Activated CD4-positive, alpha-beta memory T cell treated with anti-CD3 and anti-CD28 coated beads for 36 hours (primary cell): ENCODE measurements at regions not wholly inside any gene's neighbourhood (a gene's known extent, or its start where the extent isn't known, plus 50 kb on each side); places are given as distances from the start of the nearest gene placed in this dataset.
"Not testable (repeated sequence)": the region's sequence is repeated elsewhere in the genome, so short reads cannot be mapped to it uniquely, and the experiment has no call there.

Experiments used
- CTCF ChIA-PET: fragments of 350-600 bp; sonication (Branson Sonifier 250); formaldehyde crosslinking; loops from one replicate; lab custom pipeline; 2021; ENCODE audit warnings: antibody characterized with exemption, inconsistent platforms; lab: Charles Lee
- POLR2A ChIA-PET: fragments of 350-600 bp; sonication (Branson Sonifier 250); formaldehyde crosslinking; loops from one replicate; lab custom pipeline; 2021; ENCODE audit warnings: antibody characterized with exemption; lab: Charles Lee
- DNase-seq: peaks from one replicate; pipeline ENCODE4 v3.0.0-alpha.2; 2020
- H3K27ac Mint-ChIP-seq: one replicate; pipeline ENCODE4 v1.8.0; 2021; ENCODE audit warnings: mixed read lengths
- H3K27me3 Mint-ChIP-seq: one replicate; pipeline ENCODE4 v1.8.0; 2021; ENCODE audit warnings: mixed read lengths
- H3K36me3 Mint-ChIP-seq: one replicate; pipeline ENCODE4 v1.8.0; 2021; ENCODE audit warnings: mixed read lengths
- H3K4me1 Mint-ChIP-seq: one replicate; pipeline ENCODE4 v1.8.0; 2021; ENCODE audit warnings: low read depth, mixed read lengths
- H3K4me3 Mint-ChIP-seq: one replicate; pipeline ENCODE4 v1.8.0; 2021; ENCODE audit warnings: mild to moderate bottlenecking, mixed read lengths
- H3K9me3 Mint-ChIP-seq: one replicate; pipeline ENCODE4 v1.8.0; 2021; ENCODE audit warnings: mixed read lengths
- intact Hi-C: fragments of 100-400 bp; cut with micrococcal nuclease; formaldehyde crosslinking; loops from one replicate; pipeline ENCODE4 v1.15.1; 2023

GRCh38 chr21:9740177-9740941 lies 781.0 kb upstream of the TPTE start:
- DNase-seq, H3K4me1 Mint-ChIP-seq, POLR2A ChIA-PET, CTCF ChIA-PET, H3K36me3 Mint-ChIP-seq, H3K27ac Mint-ChIP-seq, intact Hi-C loops, H3K4me3 Mint-ChIP-seq, H3K27me3 Mint-ChIP-seq: not testable (repeated sequence)
- H3K9me3 Mint-ChIP-seq, result peaks cover 30% of the 10 kb centered on the region

- H3K36me3 Mint-ChIP-seq, DNase-seq, POLR2A ChIA-PET, intact Hi-C loops, H3K4me3 Mint-ChIP-seq, H3K27me3 Mint-ChIP-seq, H3K4me1 Mint-ChIP-seq, H3K27ac Mint-ChIP-seq, CTCF ChIA-PET: not testable (repeated sequence)
- H3K9me3 Mint-ChIP-seq, result peaks cover 30% of the 10 kb centered on the region
Measured at GRCh38 chr21:9740991-9741742, 780.2 kb upstream of the TPTE start.

- H3K36me3 Mint-ChIP-seq, H3K27me3 Mint-ChIP-seq, intact Hi-C loops, POLR2A ChIA-PET, CTCF ChIA-PET, H3K4me3 Mint-ChIP-seq, DNase-seq, H3K27ac Mint-ChIP-seq, H3K4me1 Mint-ChIP-seq: not testable (repeated sequence)
- H3K9me3 Mint-ChIP-seq, result peaks cover 28% of the 10 kb centered on the region
Measured at GRCh38 chr21:9743566-9743965, 777.8 kb upstream of the TPTE start.

GRCh38 chr21:9744166-9744565 lies 777.2 kb upstream of the TPTE start:
- H3K27me3 Mint-ChIP-seq, H3K4me3 Mint-ChIP-seq, CTCF ChIA-PET, H3K36me3 Mint-ChIP-seq, POLR2A ChIA-PET, H3K4me1 Mint-ChIP-seq, intact Hi-C loops, DNase-seq, H3K27ac Mint-ChIP-seq: not testable (repeated sequence)
- H3K9me3 Mint-ChIP-seq, result peaks cover 23% of the 10 kb centered on the region

GRCh38 chr21:9744593-9744992 lies 776.8 kb upstream of the TPTE start:
- DNase-seq, POLR2A ChIA-PET, CTCF ChIA-PET, H3K27ac Mint-ChIP-seq, H3K4me3 Mint-ChIP-seq, H3K36me3 Mint-ChIP-seq, H3K4me1 Mint-ChIP-seq, intact Hi-C loops, H3K27me3 Mint-ChIP-seq: not testable (repeated sequence)
- H3K9me3 Mint-ChIP-seq, result peaks cover 19% of the 10 kb centered on the region

GRCh38 chr21:9745457-9746108 lies 775.8 kb upstream of the TPTE start:
- DNase-seq, H3K27ac Mint-ChIP-seq, H3K36me3 Mint-ChIP-seq, POLR2A ChIA-PET, H3K27me3 Mint-ChIP-seq, H3K4me3 Mint-ChIP-seq, H3K4me1 Mint-ChIP-seq, CTCF ChIA-PET, intact Hi-C loops: not testable (repeated sequence)
- peaks cover 11% of the 10 kb centered on the region for H3K9me3 Mint-ChIP-seq

GRCh38 chr21:9746311-9746710 lies 775.1 kb upstream of the TPTE start:
- intact Hi-C loops, H3K4me3 Mint-ChIP-seq, H3K4me1 Mint-ChIP-seq, H3K27ac Mint-ChIP-seq, H3K27me3 Mint-ChIP-seq, CTCF ChIA-PET, H3K36me3 Mint-ChIP-seq, H3K9me3 Mint-ChIP-seq, DNase-seq, POLR2A ChIA-PET: not testable (repeated sequence)

GRCh38 chr21:9746831-9747606 lies 774.4 kb upstream of the TPTE start:
- POLR2A ChIA-PET, intact Hi-C loops, DNase-seq, H3K27ac Mint-ChIP-seq, H3K27me3 Mint-ChIP-seq, CTCF ChIA-PET, H3K4me1 Mint-ChIP-seq, H3K36me3 Mint-ChIP-seq, H3K9me3 Mint-ChIP-seq, H3K4me3 Mint-ChIP-seq: not testable (repeated sequence)

- H3K4me3 Mint-ChIP-seq, H3K4me1 Mint-ChIP-seq, H3K27me3 Mint-ChIP-seq, H3K9me3 Mint-ChIP-seq, H3K27ac Mint-ChIP-seq, H3K36me3 Mint-ChIP-seq, POLR2A ChIA-PET, intact Hi-C loops, DNase-seq, CTCF ChIA-PET: not testable (repeated sequence)
Measured at GRCh38 chr21:9747870-9748269, 773.5 kb upstream of the TPTE start.

GRCh38 chr21:9748451-9748850 lies 772.9 kb upstream of the TPTE start:
- POLR2A ChIA-PET, CTCF ChIA-PET, H3K4me1 Mint-ChIP-seq, H3K9me3 Mint-ChIP-seq, H3K4me3 Mint-ChIP-seq, intact Hi-C loops, DNase-seq, H3K27ac Mint-ChIP-seq, H3K27me3 Mint-ChIP-seq, H3K36me3 Mint-ChIP-seq: not testable (repeated sequence)

GRCh38 chr21:9749741-9750230 lies 771.6 kb upstream of the TPTE start:
- H3K4me3 Mint-ChIP-seq, H3K9me3 Mint-ChIP-seq, CTCF ChIA-PET, DNase-seq, intact Hi-C loops, POLR2A ChIA-PET, H3K27me3 Mint-ChIP-seq, H3K27ac Mint-ChIP-seq, H3K4me1 Mint-ChIP-seq, H3K36me3 Mint-ChIP-seq: not testable (repeated sequence)
